Trophoblast cell (in vitro differentiated cells and primary cell): ENCODE measurements at regions not wholly inside any gene's neighbourhood (a gene's known extent, or its start where the extent isn't known, plus 50 kb on each side); places are given as distances from the start of the nearest gene placed in this dataset.

Experiments used
- DNase-seq, 2 donors: peaks; one replicate each; pipeline ENCODE4 v3.0.0-alpha.2; 2016
- H2AFZ ChIP-seq: 2 replicates; pipeline ENCODE4 v1.6.1; 2013; ENCODE audit warnings: low read length, moderate library complexity, mild to moderate bottlenecking; ENCODE audit not compliant: insufficient read depth, poor library complexity
- H2AK5ac ChIP-seq: 2 replicates; pipeline ENCODE4 v1.6.1; 2013; ENCODE audit warnings: mild to moderate bottlenecking, low read length
- H2BK120ac ChIP-seq: 2 replicates; pipeline ENCODE4 v1.6.1; 2013; ENCODE audit warnings: low read length, mild to moderate bottlenecking, moderate library complexity; ENCODE audit not compliant: insufficient read depth, poor library complexity
- H2BK12ac ChIP-seq: 2 replicates; pipeline ENCODE4 v1.6.1; 2013; ENCODE audit warnings: mild to moderate bottlenecking, low read length, moderate library complexity
- H2BK5ac ChIP-seq: 2 replicates; pipeline ENCODE4 v1.6.1; 2013; ENCODE audit warnings: low read length, low read depth, moderate library complexity, mild to moderate bottlenecking; ENCODE audit not compliant: poor library complexity
- H3K14ac ChIP-seq: 2 replicates; pipeline ENCODE4 v1.6.1; 2013; ENCODE audit warnings: mild to moderate bottlenecking, low read length
- H3K18ac ChIP-seq: 2 replicates; pipeline ENCODE4 v1.6.1; 2013; ENCODE audit warnings: mild to moderate bottlenecking, low read length
- H3K23ac ChIP-seq: 2 replicates; pipeline ENCODE4 v1.6.1; 2013; ENCODE audit warnings: low read length
- H3K27ac ChIP-seq: 2 replicates; pipeline ENCODE4 v1.5.1; 2013; ENCODE audit warnings: low read depth, mild to moderate bottlenecking, inconsistent platforms, low read length, moderate library complexity
- H3K27me3 ChIP-seq: 2 replicates; pipeline ENCODE4 v1.6.1; 2013; ENCODE audit warnings: inconsistent platforms, mild to moderate bottlenecking, low read length, moderate library complexity; ENCODE audit not compliant: insufficient read depth
- H3K36me3 ChIP-seq, 2 experiments: 1 replicate in 1 of 2; 2 replicates in 1 of 2; pipeline ENCODE4 v1.6.1; 2013; ENCODE audit warnings: low read length in 2 of 2, mild to moderate bottlenecking in 2 of 2, moderate library complexity in 1 of 2; ENCODE audit not compliant: insufficient read depth in 2 of 2, control insufficient read depth in 1 of 2
- H3K4ac ChIP-seq: 2 replicates; pipeline ENCODE4 v1.6.1; 2013; ENCODE audit warnings: low read depth, mild to moderate bottlenecking, low read length, moderate library complexity
- H3K4me1 ChIP-seq, 2 experiments: 1 replicate in 1 of 2; 2 replicates in 1 of 2; pipeline ENCODE4 v1.6.1; 2013; ENCODE audit warnings: low read length in 2 of 2, mild to moderate bottlenecking in 2 of 2, moderate library complexity in 1 of 2; ENCODE audit not compliant: insufficient read depth in 2 of 2, control insufficient read depth in 1 of 2
- H3K4me2 ChIP-seq: 2 replicates; pipeline ENCODE4 v1.6.1; 2013; ENCODE audit warnings: inconsistent platforms, mild to moderate bottlenecking, low read length, moderate library complexity
- H3K4me3 ChIP-seq: 2 replicates; pipeline ENCODE4 v1.5.1; 2013; ENCODE audit warnings: mild to moderate bottlenecking, low read depth, low read length, inconsistent platforms
- H3K79me1 ChIP-seq: one replicate; pipeline ENCODE4 v1.6.1; 2013; ENCODE audit warnings: low read length
- H3K79me2 ChIP-seq: 2 replicates; pipeline ENCODE4 v1.6.1; 2013; ENCODE audit warnings: low read length, mild to moderate bottlenecking; ENCODE audit not compliant: control insufficient read depth, insufficient read depth, poor library complexity
- H3K9ac ChIP-seq: 2 replicates; pipeline ENCODE4 v1.6.1; 2013; ENCODE audit warnings: mild to moderate bottlenecking, low read length
- H3K9me3 ChIP-seq: 2 replicates; pipeline ENCODE4 v1.6.1; 2013; ENCODE audit warnings: low read depth, mild to moderate bottlenecking, control low read depth, inconsistent platforms, low read length; ENCODE audit not compliant: insufficient read depth
- H4K12ac ChIP-seq: 2 replicates; pipeline ENCODE4 v1.6.1; 2013; ENCODE audit warnings: low read depth, mild to moderate bottlenecking, low read length, moderate library complexity
- H4K8ac ChIP-seq: 2 replicates; pipeline ENCODE4 v1.6.1; 2013; ENCODE audit warnings: low read depth, mild to moderate bottlenecking, low read length, moderate library complexity
- H4K91ac ChIP-seq: one replicate; pipeline ENCODE4 v1.6.1; 2013; ENCODE audit warnings: low read depth, mild to moderate bottlenecking, low read length, moderate library complexity
- WGBS: extraction: QIAGEN DNeasy Blood & Tissue Kit; methylation state at CpG from one replicate; pipeline ENCODE4 v1.1.7; 2013; ENCODE audit warnings: missing lambda C conversion rate; ENCODE audit not compliant: insufficient read length, insufficient coverage; ENCODE audit errors: extremely low coverage; 5-methylcytosine and 5-hydroxymethylcytosine counted together

GRCh38 chrX:519741-520140, 110.8 kb upstream of the SHOX start:
- no peaks in the 10 kb centered on the region for H3K79me2 ChIP-seq
- H3K4me2 ChIP-seq: peak overlapping the region; percentile 56
- H3K14ac ChIP-seq: no peak overlapping the region
- H4K8ac ChIP-seq: no peak overlapping the region
- H3K36me3 ChIP-seq: no peaks in the 10 kb centered on the region
- H3K9me3 ChIP-seq: peaks cover 2% of the 10 kb centered on the region
- no peak overlapping the region for H4K12ac ChIP-seq
- H3K4me1 ChIP-seq: peaks cover 0 to 3% of the 10 kb centered on the region in 2 experiments
- no peak overlapping the region for H3K27ac ChIP-seq
- no peak overlapping the region for H2BK5ac ChIP-seq
- H3K23ac ChIP-seq: no peak overlapping the region
- no peaks in the 10 kb centered on the region for H3K27me3 ChIP-seq
- no peak overlapping the region for H3K18ac ChIP-seq
- no peak overlapping the region for H3K4me3 ChIP-seq
- no peak overlapping the region for H2BK12ac ChIP-seq
- WGBS: no CpG with 5 or more reads among the region's 9 CpGs
- no peak overlapping the region for H3K4ac ChIP-seq
- no peak overlapping the region for H3K9ac ChIP-seq
- H2BK120ac ChIP-seq: no peak overlapping the region
- H2AK5ac ChIP-seq: no peak overlapping the region
- no peak overlapping the region for H4K91ac ChIP-seq
- no peak overlapping the region for H2AFZ ChIP-seq
- no peaks in the 10 kb centered on the region for H3K79me1 ChIP-seq
- no peak for DNase-seq

- Histone ChIP-seq H3K14ac (no peak overlapping the region), H3K4me1 (peaks cover 0 to 3% of the 10 kb centered on the region in 2 experiments), H4K8ac (no peak overlapping the region), H3K4ac (no peak overlapping the region), H2AFZ (no peak overlapping the region), H2BK12ac (no peak overlapping the region), H3K4me2 (no peak overlapping the region), H2AK5ac (no peak overlapping the region), H3K36me3 (no peaks in the 10 kb centered on the region), H2BK120ac (no peak overlapping the region), H3K9me3 (peaks cover 5% of the 10 kb centered on the region), H3K79me1 (no peaks in the 10 kb centered on the region), H2BK5ac (no peak overlapping the region), H3K9ac (no peak overlapping the region), H3K27me3 (no peaks in the 10 kb centered on the region), H3K79me2 (no peaks in the 10 kb centered on the region), H3K23ac (no peak overlapping the region), H3K18ac (no peak overlapping the region), H3K27ac (no peak overlapping the region), H4K91ac (no peak overlapping the region), H4K12ac (no peak overlapping the region), H3K4me3 (no peak overlapping the region)
- no peak for DNase-seq
Measured at GRCh38 chrX:522456-522855, 108.1 kb upstream of the SHOX start.

- no peak overlapping the region for H2BK12ac ChIP-seq
- no peak overlapping the region for H3K14ac ChIP-seq
- H3K36me3 ChIP-seq: no peaks in the 10 kb centered on the region
- H3K4me3 ChIP-seq: no peak overlapping the region
- H3K23ac ChIP-seq: no peak overlapping the region
- H2AK5ac ChIP-seq: no peak overlapping the region
- H3K18ac ChIP-seq: no peak overlapping the region
- H3K4me2 ChIP-seq: no peak overlapping the region
- no peak overlapping the region for H4K12ac ChIP-seq
- no peak overlapping the region for H4K8ac ChIP-seq
- no peak for DNase-seq
- no peak overlapping the region for H2AFZ ChIP-seq
- no peaks in the 10 kb centered on the region for H3K79me1 ChIP-seq
- WGBS: no CpG with 5 or more reads among the region's 8 CpGs
- H3K79me2 ChIP-seq: no peaks in the 10 kb centered on the region
- H2BK120ac ChIP-seq: no peak overlapping the region
- H2BK5ac ChIP-seq: no peak overlapping the region
- no peak overlapping the region for H3K4ac ChIP-seq
- H3K9me3 ChIP-seq: peaks cover 5% of the 10 kb centered on the region
- no peak overlapping the region for H3K27ac ChIP-seq
- no peak overlapping the region for H4K91ac ChIP-seq
- no peaks in the 10 kb centered on the region for H3K4me1 ChIP-seq
- no peaks in the 10 kb centered on the region for H3K27me3 ChIP-seq
- no peak overlapping the region for H3K9ac ChIP-seq
Measured at GRCh38 chrX:525134-525533, 105.5 kb upstream of the SHOX start.

- H3K14ac ChIP-seq: no peak overlapping the region
- no peak overlapping the region for H4K8ac ChIP-seq
- H2AFZ ChIP-seq: no peak overlapping the region
- H3K4ac ChIP-seq: no peak overlapping the region
- no peak overlapping the region for H2BK12ac ChIP-seq
- no peak overlapping the region for H2BK5ac ChIP-seq
- no peak overlapping the region for H3K9ac ChIP-seq
- H4K91ac ChIP-seq: no peak overlapping the region
- H2AK5ac ChIP-seq: no peak overlapping the region
- H3K4me3 ChIP-seq: no peak overlapping the region
- H3K27me3 ChIP-seq: no peaks in the 10 kb centered on the region
- H3K79me2 ChIP-seq: no peaks in the 10 kb centered on the region
- no CpG with 5 or more reads among the region's 29 CpGs for WGBS
- H3K23ac ChIP-seq: no peak overlapping the region
- H2BK120ac ChIP-seq: no peak overlapping the region
- no peaks in the 10 kb centered on the region for H3K4me1 ChIP-seq
- H3K9me3 ChIP-seq: peaks cover 5% of the 10 kb centered on the region
- no peak overlapping the region for H4K12ac ChIP-seq
- DNase-seq: no peak
- no peaks in the 10 kb centered on the region for H3K36me3 ChIP-seq
- H3K27ac ChIP-seq: no peak overlapping the region
- H3K79me1 ChIP-seq: no peaks in the 10 kb centered on the region
- no peak overlapping the region for H3K4me2 ChIP-seq
- H3K18ac ChIP-seq: no peak overlapping the region
Measured at GRCh38 chrX:526295-527224, 104.0 kb upstream of the SHOX start.
